Common myeloid progenitor, CD34-positive (primary cell): ENCODE measurements at regions not wholly inside any gene's neighbourhood (a gene's known extent, or its start where the extent isn't known, plus 50 kb on each side); places are given as distances from the start of the nearest gene placed in this dataset.
A peak's percentile ranks its signal among the peaks of the same experiment; 100 is the strongest.

Experiments
- CTCF ChIA-PET: fragments of 350-600 bp; sonication (Branson Sonifier 250); formaldehyde crosslinking; loops from one replicate; lab custom pipeline; 2021; ENCODE audit warnings: antibody characterized with exemption; lab: Charles Lee
- POLR2A ChIA-PET: fragments of 350-600 bp; sonication (Branson Sonifier 250); formaldehyde crosslinking; loops from one replicate; lab custom pipeline; 2021; ENCODE audit warnings: antibody characterized with exemption; lab: Charles Lee
- DNase-seq, 3 donors: peaks; one replicate each; pipeline versions ENCODE4 v3.0.0 to v3.0.0-alpha.2; 2013
- H3K27ac ChIP-seq, 2 experiments: 1 replicate in 1 of 2; 2 replicates in 1 of 2; pipeline ENCODE4 v1.7.0; 2013; ENCODE audit warnings: inconsistent platforms in 2 of 2, low read length in 2 of 2, mild to moderate bottlenecking in 2 of 2, low read depth in 1 of 2, moderate library complexity in 1 of 2; ENCODE audit not compliant: severe bottlenecking in 2 of 2, insufficient read depth in 1 of 2, poor library complexity in 1 of 2
- H3K27me3 ChIP-seq, 5 experiments: replicated peaks in 2 of 5; 1 replicate in 3 of 5; 2 replicates in 2 of 5; pipeline versions ENCODE4 v1.6.1 to v1.7.0; 2013; ENCODE audit warnings: low read length in 4 of 5, mild to moderate bottlenecking in 2 of 5, moderate library complexity in 2 of 5, inconsistent platforms in 1 of 5; ENCODE audit not compliant: insufficient read depth in 5 of 5, control insufficient read depth in 4 of 5
- H3K36me3 ChIP-seq, 4 experiments: 1 replicate in 2 of 4; 2 replicates in 2 of 4; pipeline versions ENCODE4 v1.6.1 to v1.7.0; 2013; ENCODE audit warnings: low read length in 3 of 4, control low read depth in 1 of 4, mild to moderate bottlenecking in 1 of 4; ENCODE audit not compliant: control insufficient read depth in 4 of 4, insufficient read depth in 4 of 4
- H3K4me1 ChIP-seq, 4 experiments: 1 replicate in 3 of 4; 2 replicates in 1 of 4; pipeline versions ENCODE4 v1.6.1 to v1.7.1; 2013; ENCODE audit warnings: low read length in 3 of 4, mild to moderate bottlenecking in 3 of 4, control low read depth in 1 of 4, inconsistent platforms in 1 of 4, moderate library complexity in 1 of 4; ENCODE audit not compliant: control insufficient read depth in 4 of 4, insufficient read depth in 4 of 4; ENCODE audit errors: control extremely low read depth in 1 of 4
- H3K4me3 ChIP-seq, 7 experiments: 1 replicate in 4 of 7; 2 replicates in 3 of 7; pipeline versions ENCODE4 v1.5.1 to v1.7.0; 2013; ENCODE audit warnings: mild to moderate bottlenecking in 7 of 7, low read length in 6 of 7, moderate library complexity in 6 of 7, inconsistent platforms in 2 of 7, low read depth in 2 of 7, control low read depth in 1 of 7; ENCODE audit not compliant: insufficient read depth in 4 of 7, control insufficient read depth in 1 of 7; ENCODE audit errors: extremely low read depth in 1 of 7
- H3K9me3 ChIP-seq, 5 experiments: 1 replicate in 4 of 5; 2 replicates in 1 of 5; pipeline versions ENCODE4 v1.6.1 to v1.7.1; 2013; ENCODE audit warnings: low read length in 4 of 5, mild to moderate bottlenecking in 2 of 5, inconsistent platforms in 1 of 5, low read depth in 1 of 5, moderate library complexity in 1 of 5; ENCODE audit not compliant: control insufficient read depth in 4 of 5, insufficient read depth in 2 of 5; ENCODE audit errors: control extremely low read depth in 1 of 5
- WGBS: methylation state at CpG from one replicate; pipeline ENCODE4 v1.1.5; 2013; ENCODE audit not compliant: insufficient coverage; 5-methylcytosine and 5-hydroxymethylcytosine counted together

GRCh38 chr13:104847922-104848321 lies 1687.5 kb downstream of the EFNB2 start:
- Histone ChIP-seq H3K4me1 (no peaks in the 10 kb centered on the region), H3K27ac (no peak overlapping the region), H3K9me3 (peaks cover 0 to 1% (median 0%) of the 10 kb centered on the region in 5 experiments), H3K4me3 (no peak overlapping the region), H3K36me3 (no peaks in the 10 kb centered on the region), H3K27me3 (no peaks in the 10 kb centered on the region)
- DNase-seq, result no peak
- ChIA-PET POLR2A (no interaction called here), CTCF (no interaction called here)
- WGBS, result 90% methylated on average over 2 of the region's 3 CpGs

GRCh38 chr13:104843401-104843800 lies 1692.1 kb downstream of the EFNB2 start:
- Histone ChIP-seq H3K27ac (no peak overlapping the region), H3K4me3 (no peak overlapping the region), H3K27me3 (no peaks in the 10 kb centered on the region), H3K4me1 (no peaks in the 10 kb centered on the region), H3K9me3 (no peaks in the 10 kb centered on the region), H3K36me3 (no peaks in the 10 kb centered on the region)
- ChIA-PET CTCF (no interaction called here), POLR2A (no interaction called here)
- no peak for DNase-seq

GRCh38 chr13:104841110-104841509 lies 1694.4 kb downstream of the EFNB2 start:
- ChIA-PET CTCF (no interaction called here), POLR2A (no interaction called here)
- Histone ChIP-seq H3K4me1 (no peaks in the 10 kb centered on the region), H3K36me3 (no peaks in the 10 kb centered on the region), H3K9me3 (no peaks in the 10 kb centered on the region), H3K27ac (no peak overlapping the region), H3K27me3 (no peaks in the 10 kb centered on the region), H3K4me3 (no peak overlapping the region)
- DNase-seq, result no peak
- WGBS, result 96% methylated on average over 6 of the region's 6 CpGs

- ChIA-PET CTCF (no interaction called here), POLR2A (no interaction called here)
- Histone ChIP-seq H3K27me3 (no peaks in the 10 kb centered on the region), H3K4me3 (no peak overlapping the region), H3K27ac (no peak overlapping the region), H3K4me1 (no peaks in the 10 kb centered on the region), H3K9me3 (no peaks in the 10 kb centered on the region), H3K36me3 (no peaks in the 10 kb centered on the region)
- peak in 2 of 3 donors; percentile 1 to 17 for DNase-seq
- WGBS, result 76% methylated on average over 2 of the region's 3 CpGs
Measured at GRCh38 chr13:104837756-104838155, 1697.7 kb downstream of the EFNB2 start.

- POLR2A ChIA-PET, result no interaction called here
- no peaks in the 10 kb centered on the region for H3K4me1 ChIP-seq
- no peaks in the 10 kb centered on the region for H3K27me3 ChIP-seq
- no peak overlapping the region for H3K27ac ChIP-seq
- no peak overlapping the region for H3K4me3 ChIP-seq
- no peak for DNase-seq
- CTCF ChIA-PET, result no interaction called here
- no peaks in the 10 kb centered on the region for H3K9me3 ChIP-seq
- H3K36me3 ChIP-seq, result no peaks in the 10 kb centered on the region
- no CpG with 5 or more reads among the region's 1 CpG for WGBS
Measured at GRCh38 chr13:104833221-104833620, 1702.2 kb downstream of the EFNB2 start.

GRCh38 chr13:104832231-104832630 lies 1703.2 kb downstream of the EFNB2 start:
- ChIA-PET POLR2A (no interaction called here), CTCF (interaction anchor here (0.6 kb wide), 1 partner anchor 1612 kb away, joined by 3 read pairs; no protein-coding TSS in a partner anchor)
- H3K27me3 ChIP-seq, result no peaks in the 10 kb centered on the region
- H3K27ac ChIP-seq, result no peak overlapping the region
- H3K4me3 ChIP-seq, result no peak overlapping the region
- no peaks in the 10 kb centered on the region for H3K4me1 ChIP-seq
- WGBS, result 74% methylated on average over 3 of the region's 4 CpGs
- no peak for DNase-seq
- no peaks in the 10 kb centered on the region for H3K9me3 ChIP-seq
- no peaks in the 10 kb centered on the region for H3K36me3 ChIP-seq

- H3K36me3 ChIP-seq, result no peaks in the 10 kb centered on the region
- 100% methylated on average over 2 of the region's 6 CpGs for WGBS
- ChIA-PET CTCF (no interaction called here), POLR2A (no interaction called here)
- no peaks in the 10 kb centered on the region for H3K27me3 ChIP-seq
- no peak overlapping the region for H3K4me3 ChIP-seq
- no peaks in the 10 kb centered on the region for H3K4me1 ChIP-seq
- H3K27ac ChIP-seq, result no peak overlapping the region
- H3K9me3 ChIP-seq, result no peaks in the 10 kb centered on the region
- no peak for DNase-seq
Measured at GRCh38 chr13:104831831-104832230, 1703.6 kb downstream of the EFNB2 start.
